Activated naive CD4-positive, alpha-beta T cell treated with anti-CD3 and anti-CD28 coated beads, Interleukin-2, amount 50 U/mL, for 72 hours (primary cell): ENCODE measurements at regions not wholly inside any gene's neighbourhood (a gene's known extent, or its start where the extent isn't known, plus 50 kb on each side); places are given as distances from the start of the nearest gene placed in this dataset.

Source experiments
- ATAC-seq, 2 donors: fragments of 150-1000 bp; cut with Tn5 transposase; 2 replicates each; pipeline ENCODE4 v1.10.0; 2021; ENCODE audit warnings: mild to moderate bottlenecking in 2 of 2, moderate library complexity in 2 of 2
- DNase-seq, 2 donors: peaks; one replicate each; pipeline ENCODE4 v3.0.0; 2021 to 2022; ENCODE audit warnings: low spot score in 2 of 2
- H3K27ac Mint-ChIP-seq, 2 donors: one replicate each; pipeline ENCODE4 v1.8.0; 2022; ENCODE audit warnings: mild to moderate bottlenecking in 2 of 2, mixed read lengths in 2 of 2
- H3K36me3 Mint-ChIP-seq, 2 donors: one replicate each; pipeline ENCODE4 v1.8.0; 2022; ENCODE audit warnings: mixed read lengths in 2 of 2
- H3K9me3 Mint-ChIP-seq, 2 donors: one replicate each; pipeline ENCODE4 v1.8.0; 2022; ENCODE audit warnings: mixed read lengths in 2 of 2

- no peaks in the 10 kb centered on the region for H3K9me3 Mint-ChIP-seq
- H3K36me3 Mint-ChIP-seq, result no peaks in the 10 kb centered on the region
- H3K27ac Mint-ChIP-seq, result no peak overlapping the region
- DNase-seq, result no peak
- peak; percentile 18 to 40 for ATAC-seq
Measured at GRCh38 chr1:50266509-50266908, 156.7 kb downstream of the DMRTA2 start.

- DNase-seq (no peak), ATAC-seq (no peak)
- Mint-ChIP-seq H3K27ac (peak overlapping the region in 1 of 2 donors; percentile 9), H3K9me3 (no peaks in the 10 kb centered on the region), H3K36me3 (no peaks in the 10 kb centered on the region)
Measured at GRCh38 chr1:50265790-50266314, 157.1 kb downstream of the ELAVL4 start.

DNA sequence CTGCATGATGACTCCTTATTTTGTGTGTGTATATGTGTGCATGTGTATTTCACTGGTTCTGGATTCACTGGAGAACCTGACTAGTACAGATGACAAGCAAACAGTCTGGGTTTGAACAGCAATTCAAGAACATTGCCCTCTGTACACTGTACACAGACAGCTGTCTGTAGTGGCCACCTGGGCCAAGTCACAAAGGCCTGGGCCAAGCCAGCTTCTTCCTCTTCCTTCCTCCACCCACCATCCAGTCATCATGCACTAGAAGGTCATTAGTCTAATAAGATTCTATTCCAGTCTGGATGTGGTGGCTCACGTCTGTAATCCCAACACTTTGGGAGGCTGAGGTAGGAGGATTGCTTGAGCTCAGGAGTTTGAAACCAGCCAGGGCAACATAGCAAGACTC lies 155.9 kb downstream of the ELAVL4 start:
- H3K27ac Mint-ChIP-seq, result no peak overlapping the region
- H3K9me3 Mint-ChIP-seq, result no peaks in the 10 kb centered on the region
- ATAC-seq (no peak), DNase-seq (no peak)
- no peaks in the 10 kb centered on the region for H3K36me3 Mint-ChIP-seq

DNA sequence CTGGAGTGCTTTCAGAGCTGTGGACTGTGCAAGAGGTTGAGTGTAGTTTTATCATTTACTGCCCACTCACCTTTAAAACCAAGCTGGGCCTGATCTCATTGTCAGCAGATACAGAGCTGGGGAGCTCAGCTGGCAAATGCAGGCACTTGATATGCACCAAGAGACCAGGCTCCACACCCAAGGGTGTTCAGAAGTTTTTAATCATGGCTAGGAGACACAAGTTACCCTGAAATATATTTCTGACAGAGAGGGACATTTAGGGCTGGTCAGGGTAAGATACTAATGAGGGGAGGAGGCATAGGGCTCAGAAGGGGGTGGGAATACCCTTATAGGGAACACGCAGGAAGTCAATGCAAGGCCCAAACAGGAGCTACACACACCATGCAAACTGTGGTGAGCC lies 153.7 kb downstream of the ELAVL4 start:
- H3K9me3 Mint-ChIP-seq, result peaks cover 0 to 4% of the 10 kb centered on the region in 2 donors
- DNase-seq, result no peak
- H3K36me3 Mint-ChIP-seq, result no peaks in the 10 kb centered on the region
- ATAC-seq, result no peak
- no peak overlapping the region for H3K27ac Mint-ChIP-seq

DNA sequence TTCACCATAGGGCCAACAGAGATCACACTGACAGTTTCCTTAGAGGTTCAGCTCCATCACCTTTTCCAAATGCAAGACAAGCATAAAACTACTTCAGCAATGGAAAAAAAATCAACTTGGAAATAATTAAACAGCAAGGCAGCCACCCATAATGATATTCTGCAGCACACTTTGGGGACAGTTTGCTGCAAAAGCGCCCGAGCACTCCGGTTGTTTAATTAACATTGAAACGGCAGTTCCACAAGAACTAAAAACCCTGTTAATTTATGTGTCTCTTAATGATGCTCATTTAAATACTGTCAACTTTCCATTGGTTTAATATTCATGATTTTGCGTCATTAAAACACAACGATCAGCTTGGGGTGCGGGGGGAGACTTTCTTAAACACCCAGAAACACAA lies 153.2 kb downstream of the ELAVL4 start:
- H3K27ac Mint-ChIP-seq, result no peak overlapping the region
- peaks cover 0 to 5% of the 10 kb centered on the region in 2 donors for H3K9me3 Mint-ChIP-seq
- H3K36me3 Mint-ChIP-seq, result no peaks in the 10 kb centered on the region
- DNase-seq (no peak), ATAC-seq (no peak)

DNA sequence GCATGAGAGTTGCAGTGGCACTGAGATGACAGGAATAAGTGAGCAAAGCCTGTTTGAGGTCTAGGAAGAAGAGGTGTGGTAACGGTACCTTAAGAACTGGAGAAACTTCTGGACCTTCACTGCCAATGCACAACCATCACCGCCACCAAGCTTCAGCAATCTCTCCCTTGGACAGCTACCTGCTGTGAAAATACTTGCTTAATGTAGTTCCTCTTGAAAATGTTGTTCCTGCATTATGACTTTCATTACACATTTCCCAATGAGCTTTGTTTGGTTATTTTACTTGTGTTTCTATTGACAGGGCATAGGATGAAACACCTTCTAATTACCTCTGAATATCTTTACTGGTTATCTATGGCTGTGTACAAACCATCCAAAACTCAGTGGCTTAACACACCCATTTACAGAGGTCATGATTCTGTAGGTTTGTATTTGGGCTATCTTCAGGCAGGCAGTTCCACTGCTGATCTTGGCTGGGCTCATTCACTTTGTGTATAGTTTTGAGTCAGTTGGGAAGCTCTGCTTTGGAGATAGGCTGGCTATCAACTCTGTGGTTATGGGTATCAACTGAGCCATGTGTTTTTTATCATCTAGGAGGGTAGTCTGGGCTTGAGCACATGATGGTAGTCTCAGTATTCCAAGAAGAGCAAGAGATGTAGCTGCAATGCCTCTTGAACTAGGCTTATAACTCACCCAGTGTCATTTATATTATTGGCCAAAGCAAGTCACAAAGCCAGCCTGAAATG lies 149.4 kb downstream of the ELAVL4 start:
- no peak overlapping the region for H3K27ac Mint-ChIP-seq
- ATAC-seq (no peak), DNase-seq (no peak)
- H3K9me3 Mint-ChIP-seq, result peaks cover 0 to 5% of the 10 kb centered on the region in 2 donors
- no peaks in the 10 kb centered on the region for H3K36me3 Mint-ChIP-seq

DNA sequence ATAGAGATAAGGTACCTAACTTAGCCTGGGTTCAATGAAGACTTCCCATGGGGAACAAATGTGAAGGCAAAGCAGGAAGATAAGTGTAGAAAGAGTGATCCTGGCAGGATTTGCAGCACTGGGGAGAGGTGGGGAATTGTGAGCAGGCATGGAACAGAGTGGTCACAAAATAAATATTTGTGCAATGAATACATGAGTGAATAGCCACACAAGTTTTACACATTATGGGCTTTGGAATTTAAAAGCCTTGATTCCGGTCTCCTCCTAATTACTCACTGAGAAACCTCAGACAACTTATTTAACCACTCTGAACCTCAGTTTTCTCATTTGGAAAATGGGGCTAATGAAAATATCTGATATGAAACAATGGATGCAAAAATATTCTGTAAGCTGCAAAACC lies 148.3 kb downstream of the ELAVL4 start:
- Mint-ChIP-seq H3K9me3 (peaks cover 0 to 5% of the 10 kb centered on the region in 2 donors), H3K36me3 (peaks cover 0 to 4% of the 10 kb centered on the region in 2 donors), H3K27ac (no peak overlapping the region)
- DNase-seq (no peak), ATAC-seq (no peak)
